HepG2 (cell line): ENCODE measurements at regions not wholly inside any gene's neighbourhood (a gene's known extent, or its start where the extent isn't known, plus 50 kb on each side); places are given as distances from the start of the nearest gene placed in this dataset.

Source experiments
- ATAC-seq: fragments of 200-7000 bp; cut with Tn5 transposase; 3 replicates; pipeline ENCODE4 v1.9.1; 2020; ENCODE audit warnings: mild to moderate bottlenecking, moderate library complexity
- BruUV-seq: library from RNA; stranded (reverse); fragments of 400-500 nt; replicated peaks from 2 replicates; lab custom pipeline; 2021; lab: Mats Ljungman, UMichigan
- CTCF ChIA-PET: fragments of 300-600 bp; formaldehyde crosslinking; extraction: SDS; loops from one replicate; lab custom pipeline; 2021; ENCODE audit warnings: low total read pairs, inconsistent platforms, low intra/inter-chr PET ratio; lab: Yijun Ruan, JAX
- POLR2A ChIA-PET: fragments of 350-600 bp; sonication (Branson Sonifier 250); formaldehyde crosslinking; loops from one replicate; lab custom pipeline; 2020; ENCODE audit warnings: antibody characterized with exemption, inconsistent platforms; lab: Yijun Ruan, JAX
- DNase-seq: peaks from one replicate; pipeline ENCODE4 v3.0.0-alpha.2; 2015; ENCODE audit warnings: low spot score
- FAIRE-seq: peaks from 3 replicates; lab custom pipeline; 2011; peaks lifted over from hg19 to GRCh38; lab: Jason Lieb, UNC
- H2AFZ ChIP-seq: one replicate; pipeline ENCODE4 v1.6.1; 2011; ENCODE audit warnings: low read length, inconsistent platforms
- H3K27ac ChIP-seq: fragments of 300-600 bp; 3 replicates; pipeline ENCODE4 v1.8.0; 2011; ENCODE audit warnings: mixed run types, mild to moderate bottlenecking, mixed read lengths, low read length, inconsistent platforms; ENCODE audit not compliant: insufficient read depth; ENCODE audit errors: extremely low read length
- H3K27me3 ChIP-seq, 2 experiments: fragments of 200-600 bp in 1 of 2; 2 replicates in 1 of 2; 3 replicates in 1 of 2; pipeline versions ENCODE4 v1.6.0 to v1.8.0; 2011; ENCODE audit warnings: low read length in 2 of 2, mild to moderate bottlenecking in 2 of 2, moderate library complexity in 2 of 2, inconsistent platforms in 1 of 2; ENCODE audit not compliant: insufficient read depth in 2 of 2, control insufficient read depth in 1 of 2
- H3K36me3 ChIP-seq, 2 experiments: fragments of 200-600 bp in 1 of 2; replicated peaks in 1 of 2; 2 replicates in 1 of 2; 3 replicates in 1 of 2; pipeline versions ENCODE4 v1.5.1 to v1.8.0; 2011; ENCODE audit warnings: low read length in 2 of 2, inconsistent platforms in 1 of 2; ENCODE audit not compliant: insufficient read depth in 2 of 2, control insufficient read depth in 1 of 2
- H3K4me1 ChIP-seq: 2 replicates; pipeline ENCODE4 v1.5.1; 2012; ENCODE audit warnings: low read length, inconsistent platforms; ENCODE audit not compliant: insufficient read depth
- H3K4me2 ChIP-seq: 2 replicates; pipeline ENCODE4 v1.6.0; 2011; ENCODE audit warnings: low read depth, low read length, inconsistent platforms
- H3K4me3 ChIP-seq, 3 experiments: fragments of 200-600 bp in 1 of 3; sonication (generic), shearing (Covaris generic) in 1 of 3; replicated peaks in 1 of 3; 2 replicates each; pipeline ENCODE4 v1.5.1; 2011 to 2016; ENCODE audit warnings: low read length in 3 of 3, inconsistent platforms in 2 of 3, low read depth in 2 of 3, mild to moderate bottlenecking in 2 of 3, control low read depth in 1 of 3, mixed read lengths in 1 of 3; ENCODE audit not compliant: insufficient read depth in 1 of 3
- H3K79me2 ChIP-seq: one replicate; pipeline ENCODE4 v1.6.1; 2011; ENCODE audit warnings: low read length, inconsistent platforms; ENCODE audit not compliant: insufficient read depth
- H3K9ac ChIP-seq: 2 replicates; pipeline ENCODE4 v1.6.0; 2011; ENCODE audit warnings: mild to moderate bottlenecking, low read depth, low read length, inconsistent platforms; ENCODE audit not compliant: insufficient read depth
- H3K9me3 ChIP-seq: 2 replicates; pipeline ENCODE4 v1.5.1; 2012; ENCODE audit warnings: mild to moderate bottlenecking, low read length
- H4K20me1 ChIP-seq: 2 replicates; pipeline ENCODE4 v1.6.0; 2011; ENCODE audit warnings: inconsistent platforms, mild to moderate bottlenecking, low read length, moderate library complexity; ENCODE audit not compliant: insufficient read depth
- AGO1 ChIP-seq: fragments of 200-400 bp; formaldehyde crosslinking; IDR thresholded peaks from 2 replicates; pipeline ENCODE4 v1.6.1; 2017; ENCODE audit warnings: mild to moderate bottlenecking, low read depth, low read length, moderate library complexity; ENCODE audit not compliant: poor library complexity, severe bottlenecking
- ATF4 ChIP-seq, 2 experiments: fragments of 450-650 bp in 1 of 2; sonication (generic) in 1 of 2; formaldehyde crosslinking; IDR thresholded peaks; 2 replicates each; pipeline versions ENCODE4 v1.5.0 to v1.8.0; 2020 to 2022; ENCODE audit warnings: mild to moderate bottlenecking in 1 of 2, missing genetic modification reagents in 1 of 2
- FOXK1 ChIP-seq: sonication (generic); formaldehyde crosslinking; IDR thresholded peaks from 2 replicates; pipeline ENCODE4 v1.4.0; 2020; ENCODE audit warnings: low read depth, missing genetic modification reagents, borderline replicate concordance
- HDAC6 ChIP-seq: fragments of 200-600 bp; sonication (generic); IDR thresholded peaks from 2 replicates; pipeline ENCODE4 v1.7.0; 2017; ENCODE audit warnings: mild to moderate bottlenecking, antibody characterized with exemption, low read length, low read depth
- HIVEP1 ChIP-seq: sonication (generic); formaldehyde crosslinking; IDR thresholded peaks from 2 replicates; pipeline ENCODE4 v1.4.0; 2020; ENCODE audit warnings: mild to moderate bottlenecking, missing genetic modification reagents
- MYPOP ChIP-seq: sonication (generic); formaldehyde crosslinking; IDR thresholded peaks from 2 replicates; pipeline ENCODE4 v1.8.1; 2023; ENCODE audit warnings: mild to moderate bottlenecking, moderate library complexity, missing genetic modification reagents
- PAWR ChIP-seq: sonication (generic); formaldehyde crosslinking; IDR thresholded peaks from 2 replicates; pipeline ENCODE4 v1.4.0; 2020; ENCODE audit warnings: missing genetic modification reagents, mild to moderate bottlenecking, borderline replicate concordance
- POGZ ChIP-seq: sonication (generic); formaldehyde crosslinking; IDR thresholded peaks from 2 replicates; pipeline ENCODE4 v1.4.0; 2020; ENCODE audit warnings: mild to moderate bottlenecking, missing genetic modification reagents
- PTBP1 ChIP-seq: fragments of 200-400 bp; formaldehyde crosslinking; IDR thresholded peaks from 2 replicates; pipeline ENCODE4 v1.6.1; 2018; ENCODE audit warnings: low read length, low read depth; ENCODE audit not compliant: poor library complexity, severe bottlenecking
- SALL2 ChIP-seq: sonication (generic); formaldehyde crosslinking; IDR thresholded peaks from 2 replicates; pipeline ENCODE4 v1.8.1; 2023; ENCODE audit warnings: mild to moderate bottlenecking, missing genetic modification reagents, inconsistent platforms
- SRY ChIP-seq: sonication (generic); formaldehyde crosslinking; IDR thresholded peaks from 2 replicates; pipeline ENCODE4 v1.8.0; 2022; ENCODE audit warnings: mild to moderate bottlenecking, missing genetic modification reagents
- TGIF2 ChIP-seq: IDR thresholded peaks from 2 replicates; pipeline ENCODE4 v1.6.1; 2016; ENCODE audit warnings: control low read depth, missing compliant biosample characterization
- ZBTB26 ChIP-seq: IDR thresholded peaks from 2 replicates; pipeline ENCODE4 v1.6.1; 2016; ENCODE audit warnings: missing compliant biosample characterization, missing genetic modification reagents, borderline replicate concordance
- ZNF205 ChIP-seq: IDR thresholded peaks from 2 replicates; pipeline ENCODE4 v1.6.1; 2018; ENCODE audit warnings: missing biosample characterization, missing genetic modification reagents
- ZNF547 ChIP-seq: sonication (generic); formaldehyde crosslinking; IDR thresholded peaks from 2 replicates; pipeline ENCODE4 v1.5.1; 2020; ENCODE audit warnings: mild to moderate bottlenecking, missing genetic modification reagents
- ZNF670 ChIP-seq: sonication (generic); formaldehyde crosslinking; IDR thresholded peaks from 2 replicates; pipeline ENCODE4 v1.8.0; 2022; ENCODE audit warnings: mild to moderate bottlenecking, missing genetic modification reagents, borderline replicate concordance
- WGBS: methylation state at CpG from one replicate; pipeline ENCODE4 v1.1.6; 2017; ENCODE audit warnings: low lambda C conversion rate; 5-methylcytosine and 5-hydroxymethylcytosine counted together
- in situ Hi-C: cut with HindIII; loops from 2 replicates; pipeline ENCODE4 v1.10.0; 2017; ENCODE audit warnings: low pct_unique_long_range_greater_than_20kb; ENCODE audit not compliant: extremely low pct_ligation_motif_present
- intact Hi-C: fragments of 100-400 bp; cut with micrococcal nuclease; formaldehyde crosslinking; loops from one replicate; pipeline ENCODE4 v1.10.0; 2022; ENCODE audit not compliant: unreplicated experiment

- no peaks in the 10 kb centered on the region for H3K36me3 ChIP-seq
- H3K4me2 ChIP-seq: no peak overlapping the region
- H4K20me1 ChIP-seq: no peaks in the 10 kb centered on the region
- H3K27me3 ChIP-seq: no peaks in the 10 kb centered on the region
- BruUV-seq: no TSS peak
- 11% methylated on average over 1 of the region's 1 CpG for WGBS
- H3K4me1 ChIP-seq: no peaks in the 10 kb centered on the region
- ChIA-PET POLR2A (no interaction called here), CTCF (no interaction called here)
- H2AFZ ChIP-seq: no peak overlapping the region
- ATAC-seq (no peak), DNase-seq (no peak), FAIRE-seq (no peak)
- H3K4me3 ChIP-seq: no peak overlapping the region
- intact Hi-C loops (no loop called here), in situ Hi-C loops (no loop called here)
- no peak overlapping the region for H3K27ac ChIP-seq
- H3K9me3 ChIP-seq: peaks cover 17% of the 10 kb centered on the region; the same call in 1 of the 2 replicates
- TF ChIP-seq ZNF547 (CRISPR knock-in tag) (no peak), POGZ (CRISPR knock-in tag) (no peak), HIVEP1 (CRISPR knock-in tag) (no peak), AGO1 (no peak), ZNF205 (CRISPR knock-in tag) (no peak), PTBP1 (no peak), MYPOP (no peak), ZBTB26 (CRISPR knock-in tag) (no peak), TGIF2 (CRISPR knock-in tag) (no peak), PAWR (CRISPR knock-in tag) (no peak), SALL2 (CRISPR knock-in tag) (no peak), ATF4 (CRISPR knock-in tag; IDR thresholded peaks at IDR 0.05) (no peak), SRY (CRISPR knock-in tag) (no peak), HDAC6 (no peak), ZNF670 (CRISPR knock-in tag) (no peak), FOXK1 (no peak)
- H3K9ac ChIP-seq: no peak overlapping the region
- H3K79me2 ChIP-seq: no peaks in the 10 kb centered on the region
Observed at GRCh38 chr12:46043972-46044520, 53.7 kb upstream of the SCAF11 start.
